Left lung (tissue), 4 donors: ENCODE measurements at regions not wholly inside any gene's neighbourhood (a gene's known extent, or its start where the extent isn't known, plus 50 kb on each side); places are given as distances from the start of the nearest gene placed in this dataset.
A peak's percentile ranks its signal among the peaks of the same experiment; 100 is the strongest.

Experiments used
- ATAC-seq: fragments of 200-7000 bp; cut with Tn5 transposase; one replicate; pipeline ENCODE4 v1.9.1; 2020; ENCODE audit warnings: moderate library complexity
- DNase-seq, 4 donors: peaks; one replicate each; pipeline ENCODE4 v3.0.0-alpha.2; 2013 to 2020
- H3K27ac ChIP-seq, 2 donors: fragments of 200-600 bp; sonication (generic) in 1 of 2; one replicate each; pipeline versions ENCODE4 v1.5.0 to v1.8.0; 2020 to 2021
- H3K27me3 ChIP-seq, 2 donors: fragments of 200-600 bp; sonication (generic) in 1 of 2; one replicate each; pipeline versions ENCODE4 v1.5.0 to v1.8.0; 2020 to 2021
- H3K36me3 ChIP-seq, 2 donors: fragments of 200-600 bp; sonication (generic) in 1 of 2; one replicate each; pipeline versions ENCODE4 v1.5.0 to v1.8.0; 2020 to 2021
- H3K4me1 ChIP-seq, 2 donors: fragments of 200-600 bp; one replicate each; pipeline ENCODE4 v1.8.0; 2021
- H3K4me3 ChIP-seq, 2 donors: fragments of 200-600 bp; sonication (generic) in 1 of 2; one replicate each; pipeline versions ENCODE4 v1.5.0 to v1.8.0; 2020 to 2021; ENCODE audit warnings: mild to moderate bottlenecking in 1 of 2
- H3K9me3 ChIP-seq, 2 donors: fragments of 200-600 bp; sonication (generic) in 1 of 2; one replicate each; pipeline versions ENCODE4 v1.5.0 to v1.8.0; 2020 to 2021
- intact Hi-C, 2 donors: fragments of 100-400 bp; cut with DNase I; formaldehyde crosslinking; loops; one replicate each; pipeline versions ENCODE4 v1.11.2 to v1.14.2; 2022
- TF ChIP-seq, protein P1 (sequence below), 2 donors: fragments of 200-600 bp; sonication (generic) in 1 of 2; IDR thresholded peaks; one replicate each; pipeline versions ENCODE4 v1.5.0 to v1.8.0; 2021; ENCODE audit warnings: antibody characterized with exemption in 2 of 2
- donor health status: DM: no; HTN: yes; CAD: no.
- donor health status: DM: no; HTN: no; CAD: no.

- H3K27ac ChIP-seq: no peak overlapping the region
- intact Hi-C loops: no loop called here
- H3K4me1 ChIP-seq: peaks cover 3 to 14% of the 10 kb centered on the region in 2 donors
- DNase-seq (peak in 2 of 4 donors; percentile 33 to 62), ATAC-seq (peak; percentile 47)
- H3K4me3 ChIP-seq: no peak overlapping the region
- H3K27me3 ChIP-seq: no peaks in the 10 kb centered on the region
- TF ChIP-seq, protein P1, sequence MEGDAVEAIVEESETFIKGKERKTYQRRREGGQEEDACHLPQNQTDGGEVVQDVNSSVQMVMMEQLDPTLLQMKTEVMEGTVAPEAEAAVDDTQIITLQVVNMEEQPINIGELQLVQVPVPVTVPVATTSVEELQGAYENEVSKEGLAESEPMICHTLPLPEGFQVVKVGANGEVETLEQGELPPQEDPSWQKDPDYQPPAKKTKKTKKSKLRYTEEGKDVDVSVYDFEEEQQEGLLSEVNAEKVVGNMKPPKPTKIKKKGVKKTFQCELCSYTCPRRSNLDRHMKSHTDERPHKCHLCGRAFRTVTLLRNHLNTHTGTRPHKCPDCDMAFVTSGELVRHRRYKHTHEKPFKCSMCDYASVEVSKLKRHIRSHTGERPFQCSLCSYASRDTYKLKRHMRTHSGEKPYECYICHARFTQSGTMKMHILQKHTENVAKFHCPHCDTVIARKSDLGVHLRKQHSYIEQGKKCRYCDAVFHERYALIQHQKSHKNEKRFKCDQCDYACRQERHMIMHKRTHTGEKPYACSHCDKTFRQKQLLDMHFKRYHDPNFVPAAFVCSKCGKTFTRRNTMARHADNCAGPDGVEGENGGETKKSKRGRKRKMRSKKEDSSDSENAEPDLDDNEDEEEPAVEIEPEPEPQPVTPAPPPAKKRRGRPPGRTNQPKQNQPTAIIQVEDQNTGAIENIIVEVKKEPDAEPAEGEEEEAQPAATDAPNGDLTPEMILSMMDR (IDR thresholded peaks at IDR 0.05): no peak
- H3K36me3 ChIP-seq: no peaks in the 10 kb centered on the region
- no peaks in the 10 kb centered on the region for H3K9me3 ChIP-seq
Observed at GRCh38 chr18:46411867-46412690, 244.9 kb downstream of the LOXHD1 start.

DNA sequence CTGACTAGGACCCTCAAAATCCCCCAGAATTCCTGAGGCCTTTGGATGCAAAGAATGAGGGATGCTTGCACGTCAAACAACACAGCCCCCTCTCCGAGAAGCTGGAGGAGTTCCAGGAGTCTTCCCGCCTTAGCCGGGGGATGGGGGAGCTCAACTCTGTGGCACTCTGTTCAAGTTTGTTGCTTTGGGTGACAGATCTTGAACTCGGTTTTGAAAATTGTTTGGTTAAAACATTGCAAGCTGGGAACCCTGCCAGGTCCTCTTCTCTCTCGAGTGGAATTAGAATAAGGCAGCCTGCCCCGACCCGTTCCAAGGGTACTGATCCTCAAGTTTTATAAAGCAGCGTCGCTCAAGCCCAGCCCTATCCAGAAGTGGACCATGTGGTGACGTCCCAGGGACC is 244.1 kb downstream of the LOXHD1 start:
- TF ChIP-seq, protein P1 (IDR thresholded peaks at IDR 0.05): no peak
- ATAC-seq (peak; percentile 78), DNase-seq (peak in 3 of 4 donors; percentile 53 to 77 (median 62))
- Histone ChIP-seq H3K27me3 (no peaks in the 10 kb centered on the region), H3K4me1 (peaks cover 3 to 14% of the 10 kb centered on the region in 2 donors), H3K36me3 (no peaks in the 10 kb centered on the region), H3K27ac (no peak overlapping the region), H3K4me3 (no peak overlapping the region), H3K9me3 (no peaks in the 10 kb centered on the region)
- intact Hi-C loops: no loop called here

DNA sequence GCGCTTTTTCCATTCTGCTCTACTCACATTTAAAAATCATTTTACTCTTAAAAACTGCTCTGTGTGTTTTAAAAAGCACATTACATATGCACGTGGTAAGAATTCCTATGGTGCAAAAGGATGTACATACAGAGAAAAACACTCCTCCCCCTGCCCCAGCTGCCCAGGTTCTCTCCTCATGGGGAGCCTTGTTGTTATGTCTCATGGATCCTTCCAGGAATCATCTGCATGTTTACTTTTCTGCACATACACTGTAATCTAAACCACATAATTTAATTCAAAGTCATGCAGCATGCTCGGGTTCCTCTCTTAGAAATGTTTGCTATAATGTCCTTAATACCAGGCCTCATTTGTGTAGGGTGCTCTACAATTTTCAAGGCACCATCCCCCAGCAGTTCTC is 243.3 kb downstream of the LOXHD1 start:
- intact Hi-C loops: no loop called here
- TF ChIP-seq, protein P1 (IDR thresholded peaks at IDR 0.05): no peak
- Histone ChIP-seq H3K36me3 (no peaks in the 10 kb centered on the region), H3K9me3 (no peaks in the 10 kb centered on the region), H3K27me3 (no peaks in the 10 kb centered on the region), H3K4me1 (peaks cover 3 to 14% of the 10 kb centered on the region in 2 donors), H3K4me3 (no peak overlapping the region), H3K27ac (no peak overlapping the region)
- ATAC-seq: no peak
- DNase-seq: no peak

DNA sequence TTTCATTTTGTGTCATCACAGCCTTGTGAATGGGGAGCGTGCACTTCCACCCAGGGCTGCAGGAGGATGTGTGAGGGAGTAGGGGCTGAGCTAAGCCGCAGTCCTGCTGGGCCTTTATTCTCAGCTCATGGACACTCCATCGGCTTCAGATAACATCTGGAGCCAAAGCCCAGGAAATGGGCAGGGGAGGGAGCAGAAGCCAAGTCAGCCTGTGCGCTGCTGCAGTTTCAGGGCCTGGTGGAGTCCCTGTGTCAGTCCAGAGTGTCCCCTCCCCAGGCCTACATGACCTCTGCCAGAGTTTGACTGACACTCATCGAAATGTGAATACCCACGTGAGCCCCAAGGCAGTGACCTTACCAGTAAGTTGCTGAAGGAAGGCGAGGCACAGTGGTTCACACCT is 242.2 kb downstream of the LOXHD1 start:
- Histone ChIP-seq H3K27me3 (no peaks in the 10 kb centered on the region), H3K9me3 (no peaks in the 10 kb centered on the region), H3K27ac (no peak overlapping the region), H3K36me3 (no peaks in the 10 kb centered on the region), H3K4me3 (no peak overlapping the region), H3K4me1 (peaks cover 3 to 14% of the 10 kb centered on the region in 2 donors)
- intact Hi-C loops: no loop called here
- TF ChIP-seq, protein P1 (IDR thresholded peaks at IDR 0.05): no peak
- no peak for DNase-seq
- ATAC-seq: no peak

GRCh38 chr18:46415532-46416252 is 241.3 kb downstream of the LOXHD1 start:
- intact Hi-C loops: no loop called here
- Histone ChIP-seq H3K36me3 (no peaks in the 10 kb centered on the region), H3K4me3 (no peak overlapping the region), H3K27me3 (no peaks in the 10 kb centered on the region), H3K27ac (no peak overlapping the region), H3K9me3 (no peaks in the 10 kb centered on the region), H3K4me1 (peaks cover 3 to 14% of the 10 kb centered on the region in 2 donors)
- no peak for DNase-seq
- TF ChIP-seq, protein P1 (IDR thresholded peaks at IDR 0.05): no peak
- ATAC-seq: no peak
